H1 (cell line): ENCODE measurements at regions not wholly inside any gene's neighbourhood (a gene's known extent, or its start where the extent isn't known, plus 50 kb on each side); places are given as distances from the start of the nearest gene placed in this dataset.

Experiments used
- CTCF ChIA-PET: fragments of 300-600 bp; sonication (Branson Sonifier 250); formaldehyde crosslinking; loops from one replicate; lab custom pipeline; 2021; ENCODE audit not compliant: partially characterized antibody; lab: Charles Lee
- POLR2A ChIA-PET: fragments of 300-600 bp; sonication (Branson Sonifier 250); formaldehyde crosslinking; loops from one replicate; lab custom pipeline; 2021; ENCODE audit warnings: inconsistent platforms; ENCODE audit not compliant: partially characterized antibody; lab: Charles Lee
- DNase-seq, 2 experiments: peaks; one replicate each; pipeline versions ENCODE4 v3.0.0 to v3.0.0-alpha.2; 2010 to 2022; ENCODE audit warnings: low spot score in 2 of 2, low read depth in 1 of 2, mixed read lengths in 1 of 2
- FAIRE-seq: peaks from 2 replicates; lab custom pipeline; 2011; peaks lifted over from hg19 to GRCh38; lab: Jason Lieb, UNC
- H2AFZ ChIP-seq: 2 replicates; pipeline ENCODE4 v1.8.1; 2012; ENCODE audit warnings: low read length, inconsistent platforms
- H2AK5ac ChIP-seq: 2 replicates; pipeline ENCODE4 v1.6.1; 2013; ENCODE audit warnings: low read depth, low read length
- H2BK120ac ChIP-seq: replicated peaks from 2 replicates; pipeline ENCODE3; 2013; ENCODE audit warnings: low read depth, low read length, inconsistent platforms
- H2BK12ac ChIP-seq: 2 replicates; pipeline ENCODE4 v1.6.1; 2013; ENCODE audit warnings: low read depth, low read length
- H2BK15ac ChIP-seq: 2 replicates; pipeline ENCODE4 v1.6.1; 2013; ENCODE audit warnings: low read length
- H2BK20ac ChIP-seq: 2 replicates; pipeline ENCODE4 v1.6.1; 2013; ENCODE audit warnings: low read length
- H2BK5ac ChIP-seq: 2 replicates; pipeline ENCODE4 v1.6.1; 2013; ENCODE audit warnings: low read depth, low read length
- H3K14ac ChIP-seq: 2 replicates; pipeline ENCODE4 v1.6.1; 2013; ENCODE audit warnings: inconsistent platforms; ENCODE audit not compliant: insufficient read length
- H3K18ac ChIP-seq: 2 replicates; pipeline ENCODE4 v1.6.1; 2013; ENCODE audit warnings: low read length; ENCODE audit errors: extremely low read depth
- H3K23ac ChIP-seq: 2 replicates; pipeline ENCODE4 v1.6.1; 2013; ENCODE audit warnings: inconsistent platforms; ENCODE audit not compliant: insufficient read length
- H3K23me2 ChIP-seq: 2 replicates; pipeline ENCODE4 v1.6.1; 2013; ENCODE audit warnings: low read depth, low read length
- H3K27ac ChIP-seq: 2 replicates; pipeline ENCODE4 v1.6.1; 2011; ENCODE audit warnings: low read depth, low read length, inconsistent platforms
- H3K27me3 ChIP-seq, 4 experiments: replicated peaks in 1 of 4; 1 replicate in 1 of 4; 2 replicates in 3 of 4; pipeline versions ENCODE4 v1.6.1 to v1.8.1; 2011 to 2013; ENCODE audit warnings: low read length in 3 of 4, mild to moderate bottlenecking in 3 of 4, inconsistent platforms in 2 of 4, mixed read lengths in 2 of 4, moderate library complexity in 1 of 4; ENCODE audit not compliant: control insufficient read depth in 3 of 4, insufficient read depth in 3 of 4; ENCODE audit errors: extremely low read depth in 1 of 4
- H3K36me3 ChIP-seq, 4 experiments: 2 replicates each; pipeline versions ENCODE4 v1.6.1 to v1.8.1; 2011 to 2013; ENCODE audit warnings: mild to moderate bottlenecking in 4 of 4, low read length in 3 of 4, moderate library complexity in 2 of 4, control low read depth in 1 of 4, inconsistent platforms in 1 of 4; ENCODE audit not compliant: insufficient read depth in 4 of 4, control insufficient read depth in 2 of 4
- H3K4ac ChIP-seq: replicated peaks from 2 replicates; pipeline ENCODE3; 2013; ENCODE audit warnings: low read length, low read depth, mixed read lengths, inconsistent platforms; ENCODE audit not compliant: insufficient read length
- H3K4me1 ChIP-seq, 4 experiments: replicated peaks in 1 of 4; 1 replicate in 1 of 4; 2 replicates in 3 of 4; pipeline versions ENCODE4 v1.6.1 to v1.8.1; 2011 to 2013; ENCODE audit warnings: low read length in 3 of 4, inconsistent platforms in 2 of 4, mixed read lengths in 1 of 4; ENCODE audit not compliant: insufficient read depth in 4 of 4, control insufficient read depth in 3 of 4
- H3K4me2 ChIP-seq, 2 experiments: 2 replicates each; pipeline versions ENCODE4 v1.6.1 to v1.8.1; 2011 to 2013; ENCODE audit warnings: low read depth in 2 of 2, low read length in 2 of 2, control low read depth in 1 of 2, inconsistent platforms in 1 of 2, mild to moderate bottlenecking in 1 of 2; ENCODE audit not compliant: insufficient read depth in 1 of 2
- H3K4me3 ChIP-seq, 4 experiments: fragments of 200-600, 300-600 bp in 1 of 4; sonication (generic), shearing (Covaris generic), sonication (Bioruptor Twin) in 1 of 4; 2 replicates each; pipeline versions ENCODE4 v1.5.1 to v1.8.1; 2011 to 2016; ENCODE audit warnings: low read length in 4 of 4, low read depth in 3 of 4, control low read depth in 2 of 4, inconsistent platforms in 2 of 4, mild to moderate bottlenecking in 2 of 4, mixed read lengths in 1 of 4, moderate library complexity in 1 of 4; ENCODE audit not compliant: insufficient read depth in 2 of 4; ENCODE audit errors: extremely low read depth in 1 of 4
- H3K56ac ChIP-seq: replicated peaks from 2 replicates; pipeline ENCODE3; 2013; ENCODE audit warnings: low read depth, mild to moderate bottlenecking, mixed read lengths, low read length, inconsistent platforms; ENCODE audit not compliant: insufficient read length
- H3K79me1 ChIP-seq: 2 replicates; pipeline ENCODE4 v1.6.1; 2013; ENCODE audit warnings: low read depth, low read length, control low read depth
- H3K79me2 ChIP-seq, 2 experiments: 2 replicates each; pipeline versions ENCODE4 v1.6.1 to v1.8.1; 2012 to 2013; ENCODE audit warnings: low read length in 2 of 2, mild to moderate bottlenecking in 2 of 2, inconsistent platforms in 1 of 2; ENCODE audit not compliant: insufficient read depth in 2 of 2, control insufficient read depth in 1 of 2
- H3K9ac ChIP-seq, 4 experiments: replicated peaks in 1 of 4; 1 replicate in 1 of 4; 2 replicates in 3 of 4; pipeline versions ENCODE4 v1.6.1 to v1.8.1; 2011 to 2013; ENCODE audit warnings: low read depth in 3 of 4, low read length in 3 of 4, control low read depth in 2 of 4, mild to moderate bottlenecking in 2 of 4, moderate library complexity in 2 of 4, inconsistent platforms in 1 of 4; ENCODE audit errors: extremely low read depth in 1 of 4
- H3K9me3 ChIP-seq, 2 experiments: 2 replicates each; pipeline versions ENCODE4 v1.6.1 to v1.8.1; 2012 to 2013; ENCODE audit warnings: mild to moderate bottlenecking in 2 of 2, moderate library complexity in 2 of 2, control low read depth in 1 of 2, inconsistent platforms in 1 of 2, low read depth in 1 of 2, low read length in 1 of 2, mixed read lengths in 1 of 2; ENCODE audit not compliant: insufficient read depth in 2 of 2
- H4K20me1 ChIP-seq, 2 experiments: replicated peaks in 1 of 2; 2 replicates each; pipeline versions ENCODE3 to v1.8.1; 2011 to 2013; ENCODE audit warnings: inconsistent platforms in 2 of 2, low read length in 2 of 2, mild to moderate bottlenecking in 1 of 2; ENCODE audit not compliant: insufficient read depth in 2 of 2, control insufficient read depth in 1 of 2
- H4K5ac ChIP-seq: 2 replicates; pipeline ENCODE4 v1.6.1; 2013; ENCODE audit warnings: low read length, low read depth, mixed read lengths, inconsistent platforms; ENCODE audit not compliant: insufficient read length
- H4K8ac ChIP-seq: 2 replicates; pipeline ENCODE4 v1.8.0; 2013; ENCODE audit warnings: mild to moderate bottlenecking, moderate library complexity, low read length, inconsistent platforms; ENCODE audit not compliant: insufficient read depth; ENCODE audit errors: extremely low read depth
- H4K91ac ChIP-seq: replicated peaks from 2 replicates; pipeline ENCODE3; 2013; ENCODE audit warnings: low read length, mixed read lengths, inconsistent platforms; ENCODE audit not compliant: insufficient read length
- CEBPB ChIP-seq: IDR thresholded peaks from 2 replicates; pipeline ENCODE4 v1.6.1; 2012; ENCODE audit warnings: low read depth, low read length
- EGR1 ChIP-seq: IDR thresholded peaks from 2 replicates; pipeline ENCODE4 v1.6.1; 2011; ENCODE audit warnings: low read depth, low read length, borderline replicate concordance
- KDM1A ChIP-seq: fragments of 200-600, 300-600 bp; sonication (generic); IDR thresholded peaks from 2 replicates; pipeline ENCODE4 v1.7.1; 2016; ENCODE audit warnings: mild to moderate bottlenecking, low read length, borderline replicate concordance
- NRF1 ChIP-seq: IDR thresholded peaks from 2 replicates; pipeline ENCODE4 v1.6.1; 2011; ENCODE audit warnings: mild to moderate bottlenecking, low read depth, low read length, improper control_type of control experiment
- SP2 ChIP-seq: IDR thresholded peaks from 2 replicates; pipeline ENCODE4 v1.6.1; 2012; ENCODE audit warnings: mild to moderate bottlenecking, low read length, inconsistent platforms
- SUZ12 ChIP-seq: fragments of 200-600 bp; sonication (generic); IDR thresholded peaks from 2 replicates; pipeline ENCODE4 v1.6.1; 2012; ENCODE audit warnings: mild to moderate bottlenecking, inconsistent platforms, low read length, moderate library complexity, mixed read lengths
- TAF7 ChIP-seq: optimal IDR thresholded peaks from 2 replicates; pipeline ENCODE3; 2011; ENCODE audit warnings: low read depth, mild to moderate bottlenecking, inconsistent platforms, low read length, moderate library complexity, borderline replicate concordance
- YY1 ChIP-seq: IDR thresholded peaks from 2 replicates; pipeline ENCODE4 v1.6.1; 2011; ENCODE audit warnings: low read depth, mild to moderate bottlenecking, low read length
- WGBS, 2 experiments: shearing (Covaris generic) in 1 of 2; methylation state at CpG; one replicate each; pipeline versions ENCODE4 v1.1.6 to v1.1.7; 2013 to 2015; ENCODE audit warnings: low lambda C conversion rate in 2 of 2, mixed read lengths in 2 of 2, inconsistent platforms in 1 of 2, low coverage in 1 of 2, missing lambda C conversion rate in 1 of 2; ENCODE audit not compliant: insufficient replicate concordance in 2 of 2, insufficient coverage in 1 of 2, insufficient read length in 1 of 2; ENCODE audit errors: extremely low coverage in 1 of 2, missing lambda C conversion rate in 1 of 2; 5-methylcytosine and 5-hydroxymethylcytosine counted together
- TF ChIP-seq, protein P1 (sequence below): IDR thresholded peaks from 2 replicates; pipeline ENCODE4 v1.6.1; 2012; ENCODE audit warnings: low read length, inconsistent platforms

DNA sequence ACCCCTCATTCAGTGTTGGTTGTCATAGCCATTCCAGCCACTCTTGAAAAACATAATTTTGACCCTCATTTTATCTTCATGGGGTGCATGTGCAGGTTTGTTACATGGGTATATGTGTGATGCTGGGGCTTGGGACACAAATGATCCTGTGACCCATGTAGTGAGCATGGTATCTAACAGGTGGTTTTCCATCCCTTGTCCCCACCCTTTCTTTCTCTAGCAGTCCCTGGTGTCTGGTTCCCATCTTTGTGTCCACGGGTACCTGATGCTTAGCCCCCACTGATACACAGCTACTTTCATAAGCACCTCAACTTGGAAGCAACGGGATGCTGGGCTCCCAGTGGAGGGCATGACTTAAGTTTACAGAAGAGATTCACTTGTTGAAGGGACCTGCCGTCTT is 373.5 kb downstream of the UQCRFS1 start:
- Histone ChIP-seq H3K9me3 (no peaks in the 10 kb centered on the region), H4K20me1 (no peaks in the 10 kb centered on the region), H3K79me1 (no peaks in the 10 kb centered on the region), H3K79me2 (no peaks in the 10 kb centered on the region), H3K4me2 (no peak overlapping the region), H2BK120ac (no peak overlapping the region), H4K5ac (no peak overlapping the region), H3K23me2 (no peaks in the 10 kb centered on the region), H2BK5ac (no peak overlapping the region), H2AK5ac (no peak overlapping the region), H3K4ac (no peak overlapping the region), H3K4me1 (peaks cover 0 to 14% (median 6%) of the 10 kb centered on the region in 4 experiments; a peak in 6 of 7 replicates), H4K91ac (no peak overlapping the region), H3K9ac (no peak overlapping the region), H3K56ac (no peak overlapping the region), H2BK15ac (no peak overlapping the region), H3K14ac (no peak overlapping the region), H3K27ac (no peak overlapping the region), H3K18ac (no peak overlapping the region), H3K27me3 (peaks cover 0 to 2% (median 0%) of the 10 kb centered on the region in 4 experiments; a peak in 2 of 7 replicates), H2BK12ac (no peak overlapping the region), H3K4me3 (no peak overlapping the region), H2AFZ (no peak overlapping the region), H4K8ac (no peak overlapping the region), H2BK20ac (no peak overlapping the region), H3K23ac (no peak overlapping the region), H3K36me3 (no peaks in the 10 kb centered on the region)
- DNase-seq (no peak), FAIRE-seq (no peak)
- ChIA-PET POLR2A (no interaction called here), CTCF (interaction anchor here (0.9 to 4.2 kb wide), 3 partner anchors 14 to 102 kb away, joined by 3 to 16 read pairs (median 3); no protein-coding TSS in a partner anchor)
- WGBS, 2 experiments, result 81% methylated on average over 3 of the region's 3 CpGs; no CpG with 5 or more reads in 1 of the 2 experiments
- TF ChIP-seq, protein P1, sequence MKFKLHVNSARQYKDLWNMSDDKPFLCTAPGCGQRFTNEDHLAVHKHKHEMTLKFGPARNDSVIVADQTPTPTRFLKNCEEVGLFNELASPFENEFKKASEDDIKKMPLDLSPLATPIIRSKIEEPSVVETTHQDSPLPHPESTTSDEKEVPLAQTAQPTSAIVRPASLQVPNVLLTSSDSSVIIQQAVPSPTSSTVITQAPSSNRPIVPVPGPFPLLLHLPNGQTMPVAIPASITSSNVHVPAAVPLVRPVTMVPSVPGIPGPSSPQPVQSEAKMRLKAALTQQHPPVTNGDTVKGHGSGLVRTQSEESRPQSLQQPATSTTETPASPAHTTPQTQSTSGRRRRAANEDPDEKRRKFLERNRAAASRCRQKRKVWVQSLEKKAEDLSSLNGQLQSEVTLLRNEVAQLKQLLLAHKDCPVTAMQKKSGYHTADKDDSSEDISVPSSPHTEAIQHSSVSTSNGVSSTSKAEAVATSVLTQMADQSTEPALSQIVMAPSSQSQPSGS, result no peak
- no peak for TF ChIP-seq NRF1
- no peak for TF ChIP-seq SP2
- TF ChIP-seq TAF7, result no peak
- TF ChIP-seq EGR1, result no peak
- TF ChIP-seq SUZ12, result no peak
- TF ChIP-seq KDM1A, result no peak
- TF ChIP-seq CEBPB, result no peak
- no peak for TF ChIP-seq YY1
